ENCODE measurements at regions not wholly inside any gene's neighbourhood (a gene's known extent, or its start where the extent isn't known, plus 50 kb on each side); places are given as distances from the start of the nearest gene placed in this dataset.

- no peaks in the 10 kb centered on the region for H3K9me3 ChIP-seq (ENCODE audit: control insufficient read depth, low read depth, low read length)
- H2AK5ac ChIP-seq (ENCODE audit: insufficient read length, low read length), result no peak overlapping the region
- H3K4me3 Mint-ChIP-seq, result no peak overlapping the region
- no peak overlapping the region for H4K91ac ChIP-seq (ENCODE audit: insufficient read length, low read depth, low read length)
- H3K23me2 ChIP-seq (ENCODE audit: insufficient read length, low read depth, low read length, poor library complexity, severe bottlenecking), result no peaks in the 10 kb centered on the region
- H3T11ph ChIP-seq (ENCODE audit: low read length), result no peak overlapping the region
- H3K4me2 ChIP-seq (ENCODE audit: insufficient read depth, insufficient read length, low read length), result no peak overlapping the region
- H3K27me3 ChIP-seq (ENCODE audit: insufficient read depth, low read length), result no peaks in the 10 kb centered on the region
- peaks cover 0 to 17% (median 3%) of the 10 kb centered on the region in 3 experiments; a peak in 5 of 7 replicates for H3K36me3 Mint-ChIP-seq (ENCODE audit: insufficient read depth in 1 of 3, low read depth in 3 of 3)
- no peaks in the 10 kb centered on the region for H3K79me2 ChIP-seq (ENCODE audit: insufficient read depth, low read length)
- no peak overlapping the region for H3K27ac Mint-ChIP-seq
- peak; percentile 100 for TF ChIP-seq CTCF (conservative IDR thresholded peaks at IDR 0.05)
- H2AFZ ChIP-seq (ENCODE audit: low read length), result no peak overlapping the region
- H3K23ac ChIP-seq (ENCODE audit: insufficient read length, low read depth, low read length), result no peak overlapping the region
- no peak overlapping the region for H3K56ac ChIP-seq (ENCODE audit: insufficient read length, low read depth, low read length)
- H2BK12ac ChIP-seq (ENCODE audit: insufficient read length, low read depth, low read length), result no peak overlapping the region
- H4K5ac ChIP-seq (ENCODE audit: insufficient read length, low read depth, low read length), result no peak overlapping the region
- H3K9ac ChIP-seq (ENCODE audit: extremely low read depth, insufficient read length, low read length), result no peak overlapping the region
- H3K18ac ChIP-seq (ENCODE audit: insufficient read length, low read depth, low read length), result no peak overlapping the region
- no peak overlapping the region for H2BK5ac ChIP-seq (ENCODE audit: insufficient read length, low read length)
- no peak overlapping the region for H3K14ac ChIP-seq (ENCODE audit: insufficient read depth, low read length)
- H3K4me1 Mint-ChIP-seq, result peaks cover 20 to 29% of the 10 kb centered on the region in 2 experiments
- peak; percentile 79 for DNase-seq
- no peak overlapping the region for H3K4ac ChIP-seq (ENCODE audit: low read depth, low read length)
- H4K20me1 ChIP-seq (ENCODE audit: control insufficient read depth, insufficient read depth, insufficient read length), result no peaks in the 10 kb centered on the region
- no peak overlapping the region for H2BK120ac ChIP-seq (ENCODE audit: low read depth, low read length, poor library complexity, severe bottlenecking)
- H3K79me1 ChIP-seq (ENCODE audit: insufficient read depth, low read depth, low read length, poor library complexity, severe bottlenecking), result no peaks in the 10 kb centered on the region
- no peak overlapping the region for H4K8ac ChIP-seq (replicated peaks; ENCODE audit: insufficient read length, low read depth, low read length)
- H2BK20ac ChIP-seq (ENCODE audit: low read depth, low read length, poor library complexity, severe bottlenecking), result no peak overlapping the region
- peaks cover 6% of the 10 kb centered on the region; the same call in 1 of the 2 replicates for H3K4me1 ChIP-seq (ENCODE audit: insufficient read depth, low read length)
- H3K9me3 Mint-ChIP-seq, result peaks cover 16 to 25% of the 10 kb centered on the region in 2 experiments; a peak in 4 of 5 replicates
- H3K27ac ChIP-seq (ENCODE audit: insufficient read length, low read depth, low read length), result no peak overlapping the region
- H2BK15ac ChIP-seq (ENCODE audit: low read depth, low read length), result no peak overlapping the region
- H3K27me3 Mint-ChIP-seq (ENCODE audit: low read depth), result peaks cover 9% of the 10 kb centered on the region
- WGBS (ENCODE audit: extremely low coverage, insufficient read length, low lambda C conversion rate), result no CpG with 5 or more reads among the region's 30 CpGs
Measured at GRCh38 chr3:194928831-194929577, 243.3 kb downstream of the FAM43A start.
